Calu3 (cell line): ENCODE measurements at regions not wholly inside any gene's neighbourhood (a gene's known extent, or its start where the extent isn't known, plus 50 kb on each side); places are given as distances from the start of the nearest gene placed in this dataset.

Source experiments
- BruUV-seq: library from RNA; stranded (reverse); fragments of 400-500 nt; replicated peaks from 2 replicates; lab custom pipeline; 2021; lab: Mats Ljungman, UMichigan
- CTCF ChIA-PET: fragments of 300-600 bp; sonication (Branson Sonifier 250); formaldehyde crosslinking; loops from one replicate; lab custom pipeline; 2022; ENCODE audit warnings: antibody characterized with exemption; lab: Charles Lee
- DNase-seq: peaks from one replicate; pipeline ENCODE4 v3.0.0; 2022
- H3K27ac Mint-ChIP-seq: one replicate; pipeline ENCODE4 v1.8.0; 2022; ENCODE audit warnings: mixed read lengths; ENCODE audit not compliant: unreplicated experiment
- H3K27me3 Mint-ChIP-seq: one replicate; pipeline ENCODE4 v1.8.0; 2022; ENCODE audit warnings: mixed read lengths; ENCODE audit not compliant: unreplicated experiment
- H3K36me3 Mint-ChIP-seq: one replicate; pipeline ENCODE4 v1.8.0; 2022; ENCODE audit warnings: mild to moderate bottlenecking, moderate library complexity, mixed read lengths; ENCODE audit not compliant: insufficient read depth, unreplicated experiment
- H3K4me1 Mint-ChIP-seq: one replicate; pipeline ENCODE4 v1.8.0; 2022; ENCODE audit warnings: mild to moderate bottlenecking, low read depth, mixed read lengths; ENCODE audit not compliant: unreplicated experiment
- H3K4me3 Mint-ChIP-seq: one replicate; pipeline ENCODE4 v1.8.0; 2022; ENCODE audit warnings: mild to moderate bottlenecking, low read depth, moderate library complexity, mixed read lengths; ENCODE audit not compliant: unreplicated experiment
- H3K9me3 Mint-ChIP-seq: one replicate; pipeline ENCODE4 v1.8.0; 2022; ENCODE audit warnings: low read depth, mixed read lengths; ENCODE audit not compliant: unreplicated experiment
- CTCF ChIP-seq: fragments of 200-600 bp; IDR thresholded peaks from one replicate; pipeline ENCODE4 v1.8.0; 2022; ENCODE audit warnings: antibody characterized with exemption; ENCODE audit not compliant: unreplicated experiment
- intact Hi-C: fragments of 100-400 bp; cut with micrococcal nuclease; formaldehyde crosslinking; loops from one replicate; pipeline ENCODE4 v1.10.0; 2022; ENCODE audit not compliant: unreplicated experiment

GRCh38 chr9:92185681-92186080, 70.5 kb upstream of the SPTLC1 start:
- Mint-ChIP-seq H3K4me3 (no peak overlapping the region), H3K36me3 (no peaks in the 10 kb centered on the region), H3K27me3 (peaks cover 69% of the 10 kb centered on the region), H3K27ac (no peak overlapping the region), H3K4me1 (no peaks in the 10 kb centered on the region), H3K9me3 (no peaks in the 10 kb centered on the region)
- intact Hi-C loops: no loop called here
- CTCF ChIA-PET: no interaction called here
- BruUV-seq: no TSS peak
- TF ChIP-seq CTCF: no peak
- DNase-seq: no peak

GRCh38 chr9:92185096-92185495, 69.9 kb upstream of the SPTLC1 start:
- TF ChIP-seq CTCF: no peak
- Mint-ChIP-seq H3K4me3 (no peak overlapping the region), H3K36me3 (no peaks in the 10 kb centered on the region), H3K27ac (no peak overlapping the region), H3K27me3 (peaks cover 72% of the 10 kb centered on the region), H3K4me1 (no peaks in the 10 kb centered on the region), H3K9me3 (no peaks in the 10 kb centered on the region)
- BruUV-seq: no TSS peak
- CTCF ChIA-PET: interaction anchor here (1.0 kb wide), 1 partner anchor 46 kb away, joined by 4 read pairs; no protein-coding TSS in a partner anchor
- DNase-seq: no peak
- intact Hi-C loops: no loop called here

- intact Hi-C loops: no loop called here
- CTCF ChIA-PET: interaction anchor here (1.0 kb wide), 1 partner anchor 45 kb away, joined by 4 read pairs; no protein-coding TSS in a partner anchor
Observed at GRCh38 chr9:92184041-92184564, 68.9 kb upstream of the SPTLC1 start.

GRCh38 chr9:92183449-92183848, 68.2 kb upstream of the SPTLC1 start:
- CTCF ChIA-PET: no interaction called here
- intact Hi-C loops: no loop called here
- Mint-ChIP-seq H3K4me3 (no peak overlapping the region), H3K27ac (no peak overlapping the region), H3K4me1 (no peaks in the 10 kb centered on the region), H3K36me3 (no peaks in the 10 kb centered on the region), H3K9me3 (no peaks in the 10 kb centered on the region), H3K27me3 (peaks cover 89% of the 10 kb centered on the region)
- TF ChIP-seq CTCF: no peak
- no TSS peak for BruUV-seq
- no peak for DNase-seq

More at GRCh38 chr9:92184041-92184564, 68.9 kb upstream of the SPTLC1 start:
- DNase-seq: no peak
- no peaks in the 10 kb centered on the region for H3K36me3 Mint-ChIP-seq
- BruUV-seq: no TSS peak
- no peak overlapping the region for H3K4me3 Mint-ChIP-seq
- H3K27ac Mint-ChIP-seq: no peak overlapping the region
- peaks cover 82% of the 10 kb centered on the region for H3K27me3 Mint-ChIP-seq
- no peaks in the 10 kb centered on the region for H3K9me3 Mint-ChIP-seq
- H3K4me1 Mint-ChIP-seq: no peaks in the 10 kb centered on the region
- no peak for TF ChIP-seq CTCF
